Activated CD4-positive, alpha-beta T cell treated with anti-CD3 and anti-CD28 coated beads, Interleukin-2, amount 50 U/mL, for 48 hours (primary cell): ENCODE measurements at regions not wholly inside any gene's neighbourhood (a gene's known extent, or its start where the extent isn't known, plus 50 kb on each side); places are given as distances from the start of the nearest gene placed in this dataset.

ENCODE experiments used
- DNase-seq, 2 experiments: peaks; one replicate each; pipeline ENCODE4 v3.0.0-alpha.2; 2020

- DNase-seq: no peak
Observed at GRCh38 chr21:15557925-15558324, 171.9 kb upstream of the USP25 start.

GRCh38 chr21:15558884-15559283, 170.9 kb upstream of the USP25 start:
- DNase-seq: no peak

- no peak for DNase-seq
Observed at GRCh38 chr21:15559660-15560059, 170.1 kb upstream of the USP25 start.

- DNase-seq: peak; percentile 2 to 9
Observed at GRCh38 chr21:15560383-15561056, 169.3 kb upstream of the USP25 start.

GRCh38 chr21:15562748-15563147, 167.0 kb upstream of the USP25 start:
- no peak for DNase-seq

- DNase-seq: no peak
Observed at GRCh38 chr21:15564907-15565306, 164.9 kb upstream of the USP25 start.

GRCh38 chr21:15566703-15567102, 163.1 kb upstream of the USP25 start:
- DNase-seq: no peak

- no peak for DNase-seq
Observed at GRCh38 chr21:15567191-15567590, 162.6 kb upstream of the USP25 start.

- DNase-seq: no peak
Observed at GRCh38 chr21:15568516-15568915, 161.3 kb upstream of the USP25 start.

GRCh38 chr21:15586752-15587427, 142.9 kb upstream of the USP25 start:
- DNase-seq: no peak

GRCh38 chr21:15592271-15592860, 137.4 kb upstream of the USP25 start:
- no peak for DNase-seq

- DNase-seq: no peak
Observed at GRCh38 chr21:15592957-15593356, 136.8 kb upstream of the USP25 start.

- no peak for DNase-seq
Observed at GRCh38 chr21:15601390-15601789, 128.4 kb upstream of the USP25 start.

- no peak for DNase-seq
Observed at GRCh38 chr21:15604413-15604812, 125.4 kb upstream of the USP25 start.

- DNase-seq: no peak
Observed at GRCh38 chr21:15614766-15615165, 115.0 kb upstream of the USP25 start.

GRCh38 chr21:15616864-15617574, 112.8 kb upstream of the USP25 start:
- DNase-seq: no peak

GRCh38 chr21:15617964-15618363, 111.8 kb upstream of the USP25 start:
- no peak for DNase-seq

- DNase-seq: no peak
Observed at GRCh38 chr21:15620892-15621291, 108.9 kb upstream of the USP25 start.

GRCh38 chr21:15624646-15625045, 105.1 kb upstream of the USP25 start:
- DNase-seq: no peak

- no peak for DNase-seq
Observed at GRCh38 chr21:15625363-15625762, 104.4 kb upstream of the USP25 start.

GRCh38 chr21:15626031-15626430, 103.8 kb upstream of the USP25 start:
- no peak for DNase-seq

GRCh38 chr21:15627011-15627410, 102.8 kb upstream of the USP25 start:
- DNase-seq: no peak

- no peak for DNase-seq
Observed at GRCh38 chr21:15627823-15628222, 102.0 kb upstream of the USP25 start.

GRCh38 chr21:15631342-15631741, 98.4 kb upstream of the USP25 start:
- no peak for DNase-seq
